GM12878 (cell line): ENCODE measurements at regions not wholly inside any gene's neighbourhood (a gene's known extent, or its start where the extent isn't known, plus 50 kb on each side); places are given as distances from the start of the nearest gene placed in this dataset.

Source experiments
- ATAC-seq: fragments of 200-7000 bp; cut with Tn5 transposase; 3 replicates; pipeline ENCODE4 v1.9.1; 2020; ENCODE audit warnings: mild to moderate bottlenecking, moderate library complexity
- BruUV-seq: library from RNA; stranded (reverse); fragments of 400-500 nt; replicated peaks from 2 replicates; lab custom pipeline; 2021; lab: Mats Ljungman, UMichigan
- CTCF ChIA-PET: fragments of 300-600 bp; sonication (Branson Sonifier 250); formaldehyde crosslinking; extraction: SDS; loops from one replicate; lab custom pipeline; 2021; ENCODE audit warnings: inconsistent platforms; lab: Yijun Ruan, JAX
- POLR2A ChIA-PET: fragments of 350-600 bp; formaldehyde crosslinking; extraction: SDS; loops from one replicate; lab custom pipeline; 2021; ENCODE audit warnings: inconsistent platforms; lab: Charles Lee
- RAD21 ChIA-PET: fragments of 300-600 bp; sonication (Branson Sonifier 250); formaldehyde crosslinking; loops from one replicate; lab custom pipeline; 2023; ENCODE audit warnings: antibody characterized with exemption; ENCODE audit not compliant: unreplicated experiment; lab: Charles Lee
- SMC1A ChIA-PET: fragments of 300-600 bp; sonication (Branson Sonifier 250); formaldehyde crosslinking; loops from one replicate; lab custom pipeline; 2023; ENCODE audit not compliant: unreplicated experiment, uncharacterized antibody; lab: Charles Lee
- DNase-seq: peaks from one replicate; pipeline ENCODE4 v3.0.0-alpha.2; 2011; ENCODE audit warnings: low read depth, low spot score
- FAIRE-seq: peaks from 3 replicates; lab custom pipeline; 2011; peaks lifted over from hg19 to GRCh38; lab: Jason Lieb, UNC
- H2AFZ ChIP-seq: 2 replicates; pipeline ENCODE4 v1.6.0; 2011; ENCODE audit warnings: low read depth, low read length, control low read depth; ENCODE audit not compliant: control insufficient read depth
- H3K27ac ChIP-seq: 2 replicates; pipeline ENCODE4 v1.5.1; 2011; ENCODE audit warnings: control low read depth; ENCODE audit not compliant: control insufficient read depth, insufficient read depth
- H3K27me3 ChIP-seq, 2 experiments: replicated peaks in 1 of 2; 2 replicates each; pipeline versions ENCODE4 v1.6.0 to v1.6.1; 2011; ENCODE audit warnings: low read length in 1 of 2; ENCODE audit not compliant: control insufficient read depth in 2 of 2, insufficient read depth in 2 of 2
- H3K36me3 ChIP-seq, 2 experiments: 2 replicates each; pipeline ENCODE4 v1.5.1; 2011; ENCODE audit warnings: low read length in 1 of 2; ENCODE audit not compliant: control insufficient read depth in 2 of 2, insufficient read depth in 2 of 2
- H3K4me1 ChIP-seq: 2 replicates; pipeline ENCODE4 v1.6.1; 2011; ENCODE audit warnings: mild to moderate bottlenecking, low read length, moderate library complexity, mixed read lengths; ENCODE audit not compliant: control insufficient read depth, insufficient read depth
- H3K4me2 ChIP-seq: 2 replicates; pipeline ENCODE4 v1.6.0; 2011; ENCODE audit warnings: control low read depth; ENCODE audit not compliant: control insufficient read depth, insufficient read depth
- H3K4me3 ChIP-seq: fragments of 200-600 bp; sonication (generic); 2 replicates; pipeline ENCODE4 v1.5.1; 2016
- H3K79me2 ChIP-seq: 2 replicates; pipeline ENCODE4 v1.6.0; 2011; ENCODE audit warnings: low read length; ENCODE audit not compliant: control insufficient read depth, insufficient read depth
- H3K9ac ChIP-seq: 2 replicates; pipeline ENCODE4 v1.8.0; 2011; ENCODE audit warnings: low read length, control low read depth, mixed read lengths; ENCODE audit not compliant: control insufficient read depth, insufficient read depth
- H3K9me3 ChIP-seq: replicated peaks from 3 replicates; pipeline ENCODE4 v1.5.1; 2011; ENCODE audit warnings: mild to moderate bottlenecking, low read length; ENCODE audit not compliant: control insufficient read depth, insufficient read depth
- H4K20me1 ChIP-seq: 2 replicates; pipeline ENCODE4 v1.6.0; 2011; ENCODE audit not compliant: control insufficient read depth, insufficient read depth
- HDAC6 ChIP-seq: fragments of 200-600 bp; sonication (generic); IDR thresholded peaks from one replicate; pipeline ENCODE4 v1.8.0; 2017; ENCODE audit warnings: antibody characterized with exemption; ENCODE audit not compliant: unreplicated experiment
- IKZF1 ChIP-seq: fragments of 450-650 bp; conservative IDR thresholded peaks from 2 replicates; pipeline ENCODE4 v1.6.1; 2017; ENCODE audit warnings: antibody characterized with exemption, mild to moderate bottlenecking
- NKRF ChIP-seq: fragments of 450-650 bp; conservative IDR thresholded peaks from 2 replicates; pipeline ENCODE4 v1.6.1; 2017; ENCODE audit warnings: mild to moderate bottlenecking, moderate library complexity
- PAX8 ChIP-seq: fragments of 450-650 bp; IDR thresholded peaks from 2 replicates; pipeline ENCODE4 v1.6.1; 2017; ENCODE audit warnings: mild to moderate bottlenecking, moderate library complexity
- YY1 ChIP-seq: IDR thresholded peaks from 2 replicates; pipeline ENCODE4 v1.6.1; 2011; ENCODE audit warnings: low read depth, mild to moderate bottlenecking, low read length
- WGBS: methylation state at CpG from one replicate; pipeline ENCODE4 v1.1.6; 2016; ENCODE audit warnings: low lambda C conversion rate; ENCODE audit not compliant: insufficient replicate concordance, insufficient coverage; ENCODE audit errors: missing lambda C conversion rate; 5-methylcytosine and 5-hydroxymethylcytosine counted together
- in situ Hi-C: fragments of 300-500 bp; cut with MboI; formaldehyde crosslinking; loops from 9 replicates; pipeline ENCODE4 v1.14.3; 2018; ENCODE audit warnings: mixed read lengths
- intact Hi-C: fragments of 100-400 bp; cut with micrococcal nuclease; formaldehyde crosslinking; loops from one replicate; pipeline ENCODE4 v1.14.2; 2022; ENCODE audit not compliant: unreplicated experiment

GRCh38 chr10:6312636-6313035, 109.9 kb downstream of the PFKFB3 start:
- Histone ChIP-seq H3K36me3 (no peaks in the 10 kb centered on the region), H4K20me1 (no peaks in the 10 kb centered on the region), H3K79me2 (no peaks in the 10 kb centered on the region), H3K27me3 (0 out of 4 replicates have a peak, but pooled peaks cover 0 to 4% of the 10 kb centered on the region in 2 experiments), H3K4me2 (no peak overlapping the region), H3K27ac (no peak overlapping the region), H3K9ac (no peak overlapping the region)
- CTCF ChIA-PET: interaction anchor here (0.6 to 3.3 kb wide), 11 partner anchors 9 to 178 kb away, joined by 3 to 15 read pairs (median 4); partner anchors contain the start of gene PFKFB3
- DNase-seq (no peak), FAIRE-seq (no peak)
- WGBS: 68% methylated on average over 6 of the region's 6 CpGs
- RAD21 ChIA-PET: interaction anchor here (0.7 to 2.4 kb wide), 12 partner anchors 7 to 110 kb away, joined by 3 to 8 read pairs (median 4); partner anchors contain the start of gene PFKFB3
- in situ Hi-C loops: no loop called here
- intact Hi-C loops: no loop called here
- no peak for TF ChIP-seq PAX8
- TF ChIP-seq HDAC6: no peak
- TF ChIP-seq IKZF1: no peak
- TF ChIP-seq YY1: no peak
- no peak for TF ChIP-seq NKRF
- TF ChIP-seq, all 136 proteins: peak for 0
- ChIA-PET POLR2A (interaction anchor here (1.0 to 2.6 kb wide), 4 partner anchors 11 to 78 kb away, joined by 3 to 11 read pairs (median 5); no protein-coding TSS in a partner anchor), SMC1A (interaction anchor here (0.9 to 6.0 kb wide), 11 partner anchors 11 to 107 kb away, joined by 3 to 63 read pairs (median 5); no protein-coding TSS in a partner anchor)
- Histone ChIP-seq H3K4me3 (no peak overlapping the region), H3K4me1 (no peaks in the 10 kb centered on the region), H3K9me3 (no peaks in the 10 kb centered on the region), H2AFZ (no peak overlapping the region)
- no peak for ATAC-seq
- no TSS peak for BruUV-seq
